OCI-LY1 (cell line): ENCODE measurements at regions not wholly inside any gene's neighbourhood (a gene's known extent, or its start where the extent isn't known, plus 50 kb on each side); places are given as distances from the start of the nearest gene placed in this dataset.

Experiments
- EZH2 ChIP-seq: fragments of 200-600 bp; sonication (generic), shearing (Covaris generic); IDR thresholded peaks from 2 replicates; pipeline ENCODE4 v1.8.0; 2017; ENCODE audit warnings: borderline replicate concordance, mixed run types, mild to moderate bottlenecking, antibody characterized with exemption, low read length, moderate library complexity, mixed read lengths
- TF ChIP-seq, protein P1 (sequence below): fragments of 200-600 bp; sonication (generic), shearing (Covaris generic); IDR thresholded peaks from 2 replicates; pipeline ENCODE4 v1.5.1; 2017; ENCODE audit warnings: mild to moderate bottlenecking, antibody characterized with exemption, low read length, moderate library complexity, mixed read lengths

- TF ChIP-seq, protein P1, sequence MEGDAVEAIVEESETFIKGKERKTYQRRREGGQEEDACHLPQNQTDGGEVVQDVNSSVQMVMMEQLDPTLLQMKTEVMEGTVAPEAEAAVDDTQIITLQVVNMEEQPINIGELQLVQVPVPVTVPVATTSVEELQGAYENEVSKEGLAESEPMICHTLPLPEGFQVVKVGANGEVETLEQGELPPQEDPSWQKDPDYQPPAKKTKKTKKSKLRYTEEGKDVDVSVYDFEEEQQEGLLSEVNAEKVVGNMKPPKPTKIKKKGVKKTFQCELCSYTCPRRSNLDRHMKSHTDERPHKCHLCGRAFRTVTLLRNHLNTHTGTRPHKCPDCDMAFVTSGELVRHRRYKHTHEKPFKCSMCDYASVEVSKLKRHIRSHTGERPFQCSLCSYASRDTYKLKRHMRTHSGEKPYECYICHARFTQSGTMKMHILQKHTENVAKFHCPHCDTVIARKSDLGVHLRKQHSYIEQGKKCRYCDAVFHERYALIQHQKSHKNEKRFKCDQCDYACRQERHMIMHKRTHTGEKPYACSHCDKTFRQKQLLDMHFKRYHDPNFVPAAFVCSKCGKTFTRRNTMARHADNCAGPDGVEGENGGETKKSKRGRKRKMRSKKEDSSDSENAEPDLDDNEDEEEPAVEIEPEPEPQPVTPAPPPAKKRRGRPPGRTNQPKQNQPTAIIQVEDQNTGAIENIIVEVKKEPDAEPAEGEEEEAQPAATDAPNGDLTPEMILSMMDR = no peak
- no peak for TF ChIP-seq EZH2
These were observed 191.5 kb upstream of the NR3C2 start for GRCh38 chr4:148633720-148634119.
